SJCRH30 (cell line): ENCODE measurements at regions not wholly inside any gene's neighbourhood (a gene's known extent, or its start where the extent isn't known, plus 50 kb on each side); places are given as distances from the start of the nearest gene placed in this dataset.

Experiments
- DNase-seq, 2 experiments: peaks; one replicate each; pipeline ENCODE4 v3.0.0-alpha.2; 2015 to 2020
- H3K27ac ChIP-seq: fragments of 250-450 bp; sonication (Bioruptor Pico); 2 replicates; pipeline ENCODE4 v1.5.1; 2020; ENCODE audit warnings: mild to moderate bottlenecking, moderate library complexity
- H3K27me3 ChIP-seq: fragments of 250-450 bp; sonication (Bioruptor Pico); 2 replicates; pipeline ENCODE4 v1.5.1; 2020; ENCODE audit warnings: mild to moderate bottlenecking, moderate library complexity
- H3K36me3 ChIP-seq: fragments of 250-450 bp; sonication (Bioruptor Pico); 2 replicates; pipeline ENCODE4 v1.5.1; 2020; ENCODE audit warnings: mild to moderate bottlenecking, moderate library complexity
- H3K4me1 ChIP-seq: fragments of 250-450 bp; sonication (Bioruptor Pico); 2 replicates; pipeline ENCODE4 v1.5.1; 2020; ENCODE audit warnings: mild to moderate bottlenecking, moderate library complexity
- H3K4me3 ChIP-seq: fragments of 250-450 bp; sonication (Bioruptor Pico); 2 replicates; pipeline ENCODE4 v1.5.1; 2020; ENCODE audit warnings: mild to moderate bottlenecking, moderate library complexity
- H3K9me3 ChIP-seq: fragments of 250-450 bp; sonication (Bioruptor Pico); replicated peaks from 2 replicates; pipeline ENCODE4 v1.5.1; 2020; ENCODE audit warnings: mild to moderate bottlenecking, moderate library complexity

- H3K36me3 ChIP-seq, result no peaks in the 10 kb centered on the region
- no peak overlapping the region for H3K27ac ChIP-seq
- no peaks in the 10 kb centered on the region for H3K4me1 ChIP-seq
- no peak overlapping the region for H3K4me3 ChIP-seq
- no peaks in the 10 kb centered on the region for H3K9me3 ChIP-seq
- DNase-seq, result no peak
- no peaks in the 10 kb centered on the region for H3K27me3 ChIP-seq
These were observed 424.3 kb upstream of the ARID1B start for GRCh38 chr6:156352861-156353260.

- no peak overlapping the region for H3K4me3 ChIP-seq
These were observed 425.7 kb upstream of the ARID1B start for GRCh38 chr6:156351346-156351966.

GRCh38 chr6:156350337-156350736 lies 426.8 kb upstream of the ARID1B start:
- no peaks in the 10 kb centered on the region for H3K27me3 ChIP-seq
- DNase-seq, result no peak

More at GRCh38 chr6:156351346-156351966, 425.7 kb upstream of the ARID1B start:
- Histone ChIP-seq H3K9me3 (no peaks in the 10 kb centered on the region), H3K27ac (no peak overlapping the region), H3K36me3 (no peaks in the 10 kb centered on the region), H3K27me3 (no peaks in the 10 kb centered on the region), H3K4me1 (no peaks in the 10 kb centered on the region)
- DNase-seq, result no peak

DNA sequence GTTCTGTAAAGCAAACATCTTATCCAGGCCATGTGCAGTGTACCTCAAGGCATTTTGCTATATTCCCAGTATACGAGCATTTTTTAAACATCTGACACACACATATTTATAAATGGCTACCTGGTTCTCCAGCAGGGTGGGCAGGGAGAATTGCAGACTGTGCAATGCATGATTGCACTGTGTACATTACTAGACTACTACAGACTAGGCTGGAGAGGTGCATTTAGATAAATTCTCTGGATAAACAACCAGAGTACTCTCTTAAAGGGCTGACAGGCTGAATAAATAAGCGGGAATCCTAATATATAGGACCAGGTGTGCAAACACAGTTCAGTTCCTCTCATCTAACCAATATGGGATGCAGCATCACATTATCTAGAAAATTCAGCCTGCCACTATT lies 428.3 kb upstream of the ARID1B start:
- Histone ChIP-seq H3K27me3 (0 out of 2 replicates have a peak, but pooled peaks cover 3% of the 10 kb centered on the region), H3K9me3 (no peaks in the 10 kb centered on the region), H3K4me3 (no peak overlapping the region), H3K4me1 (no peaks in the 10 kb centered on the region), H3K36me3 (no peaks in the 10 kb centered on the region), H3K27ac (no peak overlapping the region)
- no peak for DNase-seq

More at GRCh38 chr6:156350337-156350736, 426.8 kb upstream of the ARID1B start:
- Histone ChIP-seq H3K9me3 (no peaks in the 10 kb centered on the region), H3K4me1 (no peaks in the 10 kb centered on the region), H3K36me3 (no peaks in the 10 kb centered on the region), H3K27ac (no peak overlapping the region), H3K4me3 (no peak overlapping the region)

DNA sequence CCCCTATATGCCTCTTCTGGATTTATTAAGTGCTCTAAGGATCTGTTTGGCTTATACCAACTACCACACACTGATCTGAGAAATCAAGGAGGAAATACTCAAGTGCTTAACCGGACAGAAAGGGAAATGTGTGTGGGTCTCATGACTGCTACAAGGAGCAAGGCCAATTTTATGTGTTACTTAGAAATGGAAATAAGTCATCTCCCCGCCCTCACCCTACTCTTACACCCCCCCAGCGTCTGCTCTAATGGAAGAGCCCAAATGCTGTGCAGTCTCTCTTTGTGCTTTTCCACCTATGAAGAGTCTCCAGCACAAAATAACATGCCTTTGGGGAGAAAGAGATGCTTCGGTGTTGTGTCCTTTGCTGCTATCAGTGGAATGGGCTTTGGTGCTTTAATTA lies 428.8 kb upstream of the ARID1B start:
- no peak overlapping the region for H3K27ac ChIP-seq
- H3K27me3 ChIP-seq, result 0 out of 2 replicates have a peak, but pooled peaks cover 3% of the 10 kb centered on the region
- H3K36me3 ChIP-seq, result no peaks in the 10 kb centered on the region
- H3K9me3 ChIP-seq, result no peaks in the 10 kb centered on the region
- no peak overlapping the region for H3K4me3 ChIP-seq
- no peak for DNase-seq
- no peaks in the 10 kb centered on the region for H3K4me1 ChIP-seq

GRCh38 chr6:156347656-156348055 lies 429.5 kb upstream of the ARID1B start:
- 0 out of 2 replicates have a peak, but pooled peaks cover 3% of the 10 kb centered on the region for H3K27me3 ChIP-seq
- no peaks in the 10 kb centered on the region for H3K36me3 ChIP-seq
- H3K4me3 ChIP-seq, result no peak overlapping the region
- H3K27ac ChIP-seq, result no peak overlapping the region
- no peak for DNase-seq
- H3K9me3 ChIP-seq, result no peaks in the 10 kb centered on the region
- H3K4me1 ChIP-seq, result no peaks in the 10 kb centered on the region

GRCh38 chr6:156347246-156347645 lies 429.9 kb upstream of the ARID1B start:
- Histone ChIP-seq H3K4me1 (no peaks in the 10 kb centered on the region), H3K27ac (no peak overlapping the region), H3K4me3 (no peak overlapping the region), H3K9me3 (no peaks in the 10 kb centered on the region), H3K27me3 (0 out of 2 replicates have a peak, but pooled peaks cover 3% of the 10 kb centered on the region), H3K36me3 (no peaks in the 10 kb centered on the region)
- DNase-seq, result no peak

DNA sequence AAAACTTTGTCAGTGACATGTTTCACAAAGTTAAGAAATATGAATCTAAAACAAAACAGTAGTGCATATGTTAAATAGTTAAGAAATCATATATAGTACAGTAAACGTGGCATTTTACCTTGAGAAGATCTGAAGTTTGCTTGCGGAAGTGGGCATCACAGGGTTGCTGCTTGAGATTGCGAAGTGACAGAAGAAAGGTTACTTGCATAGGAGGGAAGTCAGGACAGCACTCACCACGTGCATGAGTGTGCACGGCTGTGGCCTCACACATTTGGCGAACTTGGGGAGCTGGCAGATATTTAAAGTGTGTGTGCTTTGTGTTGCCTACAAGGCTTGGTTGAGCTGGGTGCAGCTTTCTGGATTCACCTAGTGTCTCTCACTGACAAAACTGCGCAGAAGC lies 431.5 kb upstream of the ARID1B start:
- Histone ChIP-seq H3K4me1 (no peaks in the 10 kb centered on the region), H3K9me3 (no peaks in the 10 kb centered on the region), H3K27me3 (0 out of 2 replicates have a peak, but pooled peaks cover 3% of the 10 kb centered on the region), H3K4me3 (no peak overlapping the region), H3K27ac (no peak overlapping the region), H3K36me3 (no peaks in the 10 kb centered on the region)
- DNase-seq, result no peak

DNA sequence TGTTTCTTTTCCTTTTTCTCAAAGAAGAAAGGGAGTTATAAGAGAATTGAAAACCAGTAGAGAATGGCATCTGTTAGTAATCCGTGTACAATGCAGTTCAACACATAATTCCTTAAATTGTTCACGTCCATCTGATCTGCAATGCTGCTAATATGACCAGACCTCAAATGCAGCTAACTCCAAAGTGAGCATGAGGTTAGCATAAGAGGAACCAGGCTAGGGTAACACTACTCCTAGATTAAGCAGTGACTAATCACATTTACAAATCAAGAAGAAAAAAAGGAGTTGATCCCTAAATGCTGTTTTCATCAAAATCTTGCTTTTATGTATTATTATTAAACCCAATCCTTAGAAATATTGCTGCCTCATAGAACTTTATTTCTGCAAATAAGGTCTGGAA lies 432.7 kb upstream of the ARID1B start:
- peaks cover 9% of the 10 kb centered on the region; the same call in 1 of the 2 replicates for H3K27me3 ChIP-seq
- no peaks in the 10 kb centered on the region for H3K4me1 ChIP-seq
- no peak overlapping the region for H3K4me3 ChIP-seq
- H3K36me3 ChIP-seq, result no peaks in the 10 kb centered on the region
- H3K9me3 ChIP-seq, result no peaks in the 10 kb centered on the region
- H3K27ac ChIP-seq, result no peak overlapping the region
- no peak for DNase-seq

DNA sequence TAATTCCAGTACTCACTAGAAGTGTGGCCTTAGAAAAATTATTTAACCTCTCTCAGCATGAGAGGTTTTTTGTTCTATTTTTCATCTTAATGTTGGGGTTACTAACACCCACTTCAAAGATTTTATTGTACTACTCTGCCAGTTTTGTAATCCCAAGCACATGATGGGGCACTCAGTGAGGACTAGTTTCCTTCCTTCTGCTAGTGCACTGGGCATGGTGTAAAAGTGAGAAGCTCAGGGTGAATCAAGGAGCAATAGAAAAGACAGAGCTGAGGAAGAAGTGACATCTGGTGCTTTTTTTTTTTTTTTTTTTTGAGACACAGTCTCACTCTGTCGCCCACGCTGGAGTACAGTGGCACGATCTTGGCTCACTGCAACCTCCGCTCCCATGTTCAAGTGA lies 439.4 kb upstream of the ARID1B start:
- no peaks in the 10 kb centered on the region for H3K36me3 ChIP-seq
- H3K9me3 ChIP-seq, result no peaks in the 10 kb centered on the region
- no peak overlapping the region for H3K27ac ChIP-seq

GRCh38 chr6:156336733-156337132 lies 440.4 kb upstream of the ARID1B start:
- Histone ChIP-seq H3K27ac (no peak overlapping the region), H3K4me1 (no peaks in the 10 kb centered on the region), H3K36me3 (no peaks in the 10 kb centered on the region), H3K27me3 (peaks cover 6% of the 10 kb centered on the region; the same call in 1 of the 2 replicates), H3K9me3 (no peaks in the 10 kb centered on the region), H3K4me3 (no peak overlapping the region)
- DNase-seq, result no peak

More for the DNA sequence above, 439.4 kb upstream of the ARID1B start:
- Histone ChIP-seq H3K27me3 (peaks cover 6% of the 10 kb centered on the region; the same call in 1 of the 2 replicates), H3K4me3 (no peak overlapping the region), H3K4me1 (no peaks in the 10 kb centered on the region)
- no peak for DNase-seq

GRCh38 chr6:156336089-156336488 lies 441.1 kb upstream of the ARID1B start:
- Histone ChIP-seq H3K27me3 (peaks cover 6% of the 10 kb centered on the region; the same call in 1 of the 2 replicates), H3K4me1 (no peaks in the 10 kb centered on the region), H3K36me3 (no peaks in the 10 kb centered on the region), H3K9me3 (no peaks in the 10 kb centered on the region), H3K4me3 (no peak overlapping the region), H3K27ac (no peak overlapping the region)
- no peak for DNase-seq

GRCh38 chr6:156334966-156335365 lies 442.2 kb upstream of the ARID1B start:
- peaks cover under 1% of the 10 kb centered on the region; the same call in 1 of the 2 replicates for H3K27me3 ChIP-seq
- no peaks in the 10 kb centered on the region for H3K36me3 ChIP-seq
- H3K4me3 ChIP-seq, result no peak overlapping the region
- no peaks in the 10 kb centered on the region for H3K9me3 ChIP-seq
- H3K27ac ChIP-seq, result no peak overlapping the region
- DNase-seq, result no peak
- no peaks in the 10 kb centered on the region for H3K4me1 ChIP-seq

DNA sequence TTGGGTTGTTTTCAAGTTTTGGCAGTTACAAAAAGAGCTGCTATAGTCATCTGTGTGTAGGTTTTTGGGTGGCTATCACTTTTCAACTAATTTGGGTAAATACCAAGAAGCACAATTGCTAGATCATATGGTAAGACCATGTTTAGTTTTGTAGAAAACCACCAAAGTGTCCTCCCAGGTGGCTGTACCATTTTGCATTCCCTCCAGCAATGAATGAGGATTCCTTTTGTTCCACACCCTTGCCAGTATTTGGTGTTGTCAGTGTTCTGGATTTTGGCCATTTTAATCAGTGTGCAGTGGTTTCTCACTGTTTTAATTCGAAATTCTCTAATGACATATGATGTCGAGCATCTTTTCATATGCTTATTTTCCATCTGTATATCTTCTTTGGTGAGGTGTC lies 457.5 kb upstream of the ARID1B start:
- Histone ChIP-seq H3K36me3 (no peaks in the 10 kb centered on the region), H3K4me1 (no peaks in the 10 kb centered on the region), H3K9me3 (no peaks in the 10 kb centered on the region), H3K4me3 (no peak overlapping the region), H3K27ac (no peak overlapping the region), H3K27me3 (no peaks in the 10 kb centered on the region)
- DNase-seq, result no peak

DNA sequence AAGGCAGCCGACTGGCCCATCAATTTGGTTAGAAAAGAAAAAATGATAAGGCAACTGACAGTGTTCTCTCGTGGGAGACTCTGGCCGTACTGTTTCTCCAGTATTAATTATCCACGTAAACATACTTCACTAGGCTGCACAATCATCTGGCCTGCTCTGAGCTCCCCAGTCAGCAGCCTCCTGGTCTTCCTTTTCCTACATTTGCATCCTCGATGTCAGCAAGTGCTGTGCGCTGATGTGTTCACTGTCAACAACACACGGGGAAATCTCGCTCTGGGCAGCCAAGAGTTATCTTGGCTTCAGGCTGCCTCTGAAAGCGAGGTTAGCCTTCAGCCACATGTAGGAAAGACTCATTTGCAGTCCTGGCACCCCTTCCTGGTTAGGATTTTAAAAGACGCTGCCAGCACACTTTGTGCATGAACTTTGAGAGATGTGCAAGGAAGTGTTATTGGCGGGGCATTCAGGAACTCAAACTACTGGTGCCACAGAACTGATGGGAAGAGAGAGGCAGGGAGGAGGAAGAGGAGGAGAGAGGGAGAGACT lies 460.5 kb upstream of the ARID1B start:
- Histone ChIP-seq H3K4me1 (no peaks in the 10 kb centered on the region), H3K27me3 (no peaks in the 10 kb centered on the region), H3K4me3 (no peak overlapping the region), H3K27ac (no peak overlapping the region), H3K9me3 (no peaks in the 10 kb centered on the region), H3K36me3 (no peaks in the 10 kb centered on the region)
- no peak for DNase-seq

GRCh38 chr6:156315146-156315545 lies 462.0 kb upstream of the ARID1B start:
- H3K4me1 ChIP-seq, result no peaks in the 10 kb centered on the region
- H3K27me3 ChIP-seq, result no peaks in the 10 kb centered on the region

More at GRCh38 chr6:156315146-156315545, 462.0 kb upstream of the ARID1B start:
- no peak overlapping the region for H3K27ac ChIP-seq
- no peaks in the 10 kb centered on the region for H3K36me3 ChIP-seq
- DNase-seq, result no peak
- H3K4me3 ChIP-seq, result no peak overlapping the region
- H3K9me3 ChIP-seq, result no peaks in the 10 kb centered on the region
